SIG-M5 treated with dmso at 0.1 percent for 504 hours (cell line): ENCODE measurements at regions not wholly inside any gene's neighbourhood (a gene's known extent, or its start where the extent isn't known, plus 50 kb on each side); places are given as distances from the start of the nearest gene placed in this dataset.

Source experiments
- DNase-seq: peaks from one replicate; lab custom pipeline; 2025; ENCODE audit not compliant: unreplicated experiment; lab: John Stamatoyannopoulos, UW

DNA sequence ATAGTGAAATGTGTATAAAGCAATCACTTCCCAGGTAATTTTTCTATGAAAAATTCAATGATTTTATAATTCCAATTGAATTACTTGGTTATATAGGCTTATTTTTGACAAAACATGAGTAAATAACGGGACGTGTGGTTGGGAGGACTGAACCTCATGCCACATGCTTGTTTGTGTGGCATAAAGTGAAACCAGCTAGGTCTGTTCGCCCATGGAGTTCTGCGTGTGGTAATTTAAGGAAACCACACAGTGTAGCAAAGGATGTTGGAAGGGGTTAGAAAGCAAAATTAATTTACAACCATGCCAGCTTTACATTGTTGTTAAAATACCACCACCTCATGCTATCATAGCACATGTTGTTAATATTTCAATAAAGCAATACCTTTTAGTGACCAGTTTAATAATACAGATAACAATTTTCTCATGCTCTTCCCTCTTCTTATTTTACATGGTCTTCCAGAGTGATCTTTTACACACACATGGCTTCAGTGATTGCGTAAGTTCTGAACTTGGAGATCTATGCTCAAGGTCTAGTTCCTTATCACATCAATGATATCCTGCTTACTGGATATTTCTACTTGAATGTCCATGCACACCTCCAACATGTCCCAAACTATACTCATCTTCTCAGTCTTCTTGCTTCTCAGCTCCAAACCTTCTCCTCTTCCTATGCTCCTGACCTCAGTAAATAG lies 156.4 kb upstream of the ITGA4 start:
- peak; percentile 92 for DNase-seq

- DNase-seq = peak; percentile 79
These were observed 153.0 kb upstream of the ITGA4 start for GRCh38 chr2:181304011-181304844.

DNA sequence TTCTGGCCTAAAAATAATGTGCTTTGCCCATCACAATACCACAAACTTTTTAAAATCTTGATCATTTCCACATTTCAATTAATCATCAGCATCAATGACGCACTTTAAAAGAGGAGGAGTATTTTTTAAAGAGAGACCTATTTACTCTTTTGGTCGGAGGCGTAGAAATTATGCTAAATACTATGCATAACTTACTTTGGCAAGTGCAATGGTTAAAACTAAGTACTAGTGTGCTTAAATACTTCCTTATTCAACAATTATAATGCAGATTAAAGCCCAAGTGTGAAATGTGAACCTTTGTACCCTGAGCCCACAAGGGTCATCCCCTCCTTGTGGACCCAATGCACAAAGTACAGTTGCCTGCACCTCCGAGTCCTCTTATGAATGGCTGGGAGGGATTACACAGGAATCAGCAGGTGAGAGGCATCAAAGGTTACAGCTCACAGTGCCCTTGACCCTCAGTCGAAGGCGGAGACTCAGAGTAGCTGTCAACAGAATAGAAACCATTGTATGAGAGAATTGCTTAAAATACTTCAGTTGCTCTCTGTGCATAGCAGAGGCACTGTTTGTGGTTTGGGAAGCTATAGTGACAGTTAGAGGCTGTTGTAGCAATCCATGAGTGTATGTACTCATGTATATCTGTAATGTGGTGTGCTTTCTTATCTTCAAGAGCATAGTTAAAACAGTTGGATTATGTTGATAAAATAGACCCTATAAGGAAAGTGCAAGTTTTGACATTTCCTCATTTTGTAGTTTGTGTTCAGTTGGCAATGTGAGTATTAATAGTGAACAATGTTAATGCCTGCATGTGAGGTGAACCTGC lies 151.7 kb upstream of the ITGA4 start:
- peak; percentile 99 for DNase-seq

DNA sequence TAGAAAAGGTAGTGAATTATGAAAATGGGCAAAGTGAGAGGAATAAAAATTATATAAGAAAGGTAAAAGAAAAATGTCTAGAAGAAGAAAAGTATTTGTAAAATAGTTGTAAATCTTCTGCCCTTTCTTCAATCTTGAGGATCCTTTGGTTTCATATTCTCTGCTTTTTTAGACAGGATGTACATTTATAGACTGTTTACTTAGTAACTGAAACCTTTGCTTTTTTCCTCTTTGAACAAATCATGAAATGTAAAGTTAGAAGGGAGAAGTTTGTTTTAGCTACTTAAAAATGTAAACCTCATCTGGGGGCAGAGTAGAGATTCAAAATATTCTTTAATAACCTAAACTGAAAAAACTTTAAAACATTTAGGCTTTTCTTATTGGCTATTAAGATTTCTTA lies 150.4 kb upstream of the ITGA4 start:
- DNase-seq = peak; percentile 39

- no peak for DNase-seq
These were observed 149.8 kb upstream of the ITGA4 start for GRCh38 chr2:181307203-181307991.

- peak; percentile 91 for DNase-seq
These were observed 148.2 kb upstream of the ITGA4 start for GRCh38 chr2:181308766-181309515.

- peak; percentile 66 for DNase-seq
These were observed 147.6 kb upstream of the ITGA4 start for GRCh38 chr2:181309586-181309985.

DNA sequence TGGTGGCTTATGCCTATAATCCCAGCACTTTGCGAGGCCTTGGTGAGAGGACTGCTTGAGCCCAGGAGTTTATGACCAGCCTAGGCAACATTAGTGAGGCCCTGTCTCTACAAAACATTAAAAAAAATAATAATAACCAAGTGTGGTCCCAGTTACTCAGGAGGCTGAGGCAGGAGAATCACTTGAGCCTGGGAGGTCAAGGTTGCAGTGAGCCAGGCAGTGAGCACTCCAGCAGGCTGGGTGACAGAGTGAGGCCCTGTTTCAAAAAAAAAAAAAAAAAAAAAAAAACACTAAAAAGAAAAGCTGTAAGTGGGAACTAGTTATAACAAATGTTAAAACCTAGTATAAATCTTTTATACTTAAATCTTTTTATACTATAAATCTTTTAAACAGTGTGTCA lies 146.2 kb upstream of the ITGA4 start:
- no peak for DNase-seq

- DNase-seq = peak; percentile 59
These were observed 145.3 kb upstream of the ITGA4 start for GRCh38 chr2:181311837-181312236.

DNA sequence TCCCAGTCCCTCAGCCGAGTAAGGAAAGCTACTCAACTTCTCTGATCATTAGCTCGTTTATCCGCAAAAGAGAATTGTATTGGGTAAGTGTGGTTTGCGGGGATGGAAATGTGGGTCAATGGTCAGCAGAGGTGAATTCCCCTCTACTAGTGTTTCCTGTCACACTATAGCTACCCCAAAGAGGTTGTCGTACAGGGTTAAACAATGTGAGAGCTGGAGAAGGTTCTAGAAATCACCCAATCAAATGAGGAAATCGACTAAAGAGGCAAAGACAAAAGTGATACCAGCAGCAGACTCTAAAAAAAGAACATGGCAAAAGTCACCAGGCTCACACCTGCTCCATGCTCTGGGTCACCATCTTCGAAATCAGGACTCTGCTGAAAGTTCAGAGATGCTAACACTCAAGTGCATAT lies 144.7 kb upstream of the ITGA4 start:
- DNase-seq = no peak

DNA sequence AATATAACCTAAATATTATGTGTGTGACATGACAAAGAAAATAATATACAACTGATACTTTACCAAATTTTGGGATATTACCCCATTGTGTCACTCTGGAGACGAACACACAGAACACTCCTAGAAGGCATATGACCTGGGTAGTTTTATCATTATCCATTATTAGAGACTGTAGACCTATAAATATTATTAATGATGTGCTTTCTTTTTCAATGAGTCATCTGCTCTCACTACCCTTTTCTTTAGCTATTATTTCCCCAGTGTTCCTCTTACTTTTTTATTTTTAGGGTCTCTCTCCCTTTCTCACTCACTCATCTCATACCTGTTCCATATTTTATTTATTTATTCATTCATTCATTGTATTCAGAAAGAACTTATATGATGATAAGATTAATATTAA lies 143.3 kb upstream of the ITGA4 start:
- no peak for DNase-seq

GRCh38 chr2:181314551-181314950 lies 142.6 kb upstream of the ITGA4 start:
- DNase-seq = no peak

DNA sequence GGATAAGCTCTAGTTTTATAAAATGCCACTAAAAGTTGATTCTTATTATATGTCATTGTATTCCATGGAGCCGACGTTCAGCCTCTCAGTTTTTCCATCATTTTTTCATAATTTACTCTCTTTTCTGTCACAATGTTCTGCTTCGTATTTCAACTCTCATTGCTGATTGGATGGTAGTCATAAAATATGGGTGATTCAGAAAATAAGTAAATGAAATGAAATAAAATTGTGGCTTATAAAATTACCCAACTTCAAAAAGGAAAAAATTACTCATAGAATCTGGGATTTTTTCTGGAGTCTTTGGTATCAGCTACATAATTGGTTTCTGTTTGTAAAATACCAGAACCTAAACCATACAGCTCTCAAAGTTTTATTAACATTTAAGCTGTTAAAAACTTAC lies 139.7 kb upstream of the ITGA4 start:
- DNase-seq = no peak

DNA sequence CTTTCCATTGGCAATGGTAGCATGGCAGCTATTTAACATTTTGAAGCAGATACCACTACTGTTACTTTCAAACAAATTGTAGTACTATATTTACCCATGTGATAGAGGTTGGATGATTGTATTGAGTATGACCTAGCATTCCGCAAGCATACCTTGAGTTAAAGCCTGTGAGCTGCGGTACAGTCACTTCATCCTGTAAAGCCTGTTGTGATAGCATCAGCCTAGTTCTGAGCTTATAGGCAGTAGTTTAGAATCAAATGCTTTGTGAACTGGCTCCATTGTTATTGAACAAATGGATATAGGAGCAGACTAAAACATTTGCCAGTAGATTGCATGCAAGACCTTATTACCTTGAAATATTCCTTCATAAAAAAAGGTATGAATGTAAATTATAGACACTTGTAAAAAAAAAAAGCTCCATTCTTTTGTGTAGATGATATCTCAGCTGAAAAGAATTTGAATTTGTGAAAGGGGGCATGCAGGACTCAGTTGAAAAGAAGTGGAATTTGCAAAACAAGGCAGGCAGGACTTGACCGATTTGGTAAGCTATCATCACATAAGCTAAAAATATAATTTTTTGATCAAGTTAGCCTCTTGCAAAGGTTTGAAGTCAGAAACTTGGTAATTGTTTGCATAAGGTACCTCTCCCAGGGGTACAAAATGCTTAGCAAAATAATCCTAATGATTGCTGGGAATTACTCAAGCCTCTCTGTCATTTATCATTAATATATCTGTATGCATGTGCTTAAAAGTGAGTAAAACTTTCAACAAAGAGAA lies 138.5 kb upstream of the ITGA4 start:
- DNase-seq = no peak

DNA sequence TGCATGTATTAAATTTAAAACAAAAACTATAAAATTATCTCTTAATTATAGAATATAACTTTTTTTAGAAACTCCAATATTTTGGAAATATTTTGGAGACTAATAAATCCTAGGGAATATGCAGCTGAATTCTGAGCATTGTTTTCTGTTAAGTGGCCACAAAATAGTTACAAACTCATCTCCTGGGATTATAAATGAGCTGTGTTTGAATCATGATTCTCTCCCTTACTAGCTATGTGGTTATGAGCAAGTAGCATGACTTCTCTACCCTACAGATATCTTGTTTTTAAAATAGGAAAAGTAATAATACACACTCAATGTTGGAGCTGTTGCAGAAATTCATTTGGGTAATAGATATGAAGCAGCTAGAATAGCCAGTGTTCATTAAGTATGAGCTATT lies 137.9 kb upstream of the ITGA4 start:
- DNase-seq = no peak

- DNase-seq = no peak
These were observed 136.5 kb upstream of the ITGA4 start for GRCh38 chr2:181320638-181321037.

GRCh38 chr2:181324912-181325311 lies 132.3 kb upstream of the ITGA4 start:
- DNase-seq = no peak

DNA sequence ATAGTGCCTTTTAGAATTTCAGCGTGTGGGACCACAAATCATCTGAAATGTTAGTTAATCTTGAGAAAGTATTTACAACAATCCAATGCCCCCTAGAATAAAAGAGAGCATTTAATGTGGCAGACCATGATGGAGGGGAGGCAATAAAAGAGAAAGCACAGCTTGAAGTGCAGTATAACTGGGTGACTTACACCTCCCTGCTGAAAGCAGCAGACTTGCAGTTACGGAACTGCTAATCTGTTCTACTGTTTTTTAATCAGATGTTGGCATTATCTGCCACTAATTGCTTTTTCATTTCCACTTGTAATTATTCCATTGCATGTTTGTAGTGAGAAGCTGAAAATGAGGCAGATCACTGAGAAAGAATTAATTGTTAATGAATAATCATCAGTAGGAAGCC lies 130.5 kb upstream of the ITGA4 start:
- DNase-seq = no peak

DNA sequence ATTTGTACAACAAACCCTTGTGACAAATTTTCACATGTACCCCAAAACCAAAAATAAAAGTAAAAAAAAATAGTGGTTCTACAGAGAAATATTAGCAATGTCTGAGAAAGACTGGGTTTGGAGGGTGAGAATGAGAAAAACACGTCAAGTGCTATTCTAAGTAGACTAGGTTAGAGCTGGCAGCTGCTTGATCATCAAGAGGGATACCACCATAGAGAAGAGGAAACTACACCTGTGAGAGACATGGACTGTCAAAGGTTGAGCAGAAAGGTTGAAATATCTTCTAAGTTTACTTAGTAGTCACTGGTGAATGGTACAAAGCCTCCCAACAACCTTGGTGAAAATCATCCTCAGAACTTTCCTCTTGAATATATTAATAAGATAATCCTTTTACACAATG lies 126.9 kb upstream of the ITGA4 start:
- DNase-seq = no peak
